Activated B cell treated with CpG ODN at 0.5 μM for 24 hours (primary cell): ENCODE measurements at regions not wholly inside any gene's neighbourhood (a gene's known extent, or its start where the extent isn't known, plus 50 kb on each side); places are given as distances from the start of the nearest gene placed in this dataset.

Source experiments
- ATAC-seq: fragments of 200-7000 bp; cut with Tn5 transposase; one replicate; pipeline ENCODE4 v1.10.0; 2021; ENCODE audit warnings: low read depth, mild to moderate bottlenecking, moderate library complexity
- CTCF ChIA-PET: fragments of 350-600 bp; sonication (Branson Sonifier 250); formaldehyde crosslinking; loops from one replicate; lab custom pipeline; 2021; ENCODE audit warnings: antibody characterized with exemption; lab: Charles Lee
- POLR2A ChIA-PET: fragments of 350-600 bp; sonication (Branson Sonifier 250); formaldehyde crosslinking; loops from one replicate; lab custom pipeline; 2021; ENCODE audit warnings: antibody characterized with exemption; lab: Charles Lee
- DNase-seq: peaks from one replicate; pipeline ENCODE4 v3.0.0; 2022
- H3K27ac Mint-ChIP-seq: one replicate; pipeline ENCODE4 v1.8.0; 2020; ENCODE audit warnings: mixed read lengths
- H3K27me3 Mint-ChIP-seq: one replicate; pipeline ENCODE4 v1.8.0; 2021; ENCODE audit warnings: mixed read lengths
- H3K36me3 Mint-ChIP-seq: one replicate; pipeline ENCODE4 v1.8.0; 2021; ENCODE audit warnings: low read depth, mixed read lengths
- H3K4me1 Mint-ChIP-seq: one replicate; pipeline ENCODE4 v1.8.0; 2021; ENCODE audit warnings: mixed read lengths
- H3K4me3 Mint-ChIP-seq: one replicate; pipeline ENCODE4 v1.8.0; 2020; ENCODE audit warnings: mild to moderate bottlenecking, mixed read lengths
- H3K9me3 Mint-ChIP-seq: one replicate; pipeline ENCODE4 v1.8.0; 2020; ENCODE audit warnings: mixed read lengths
- intact Hi-C: fragments of 100-400 bp; cut with micrococcal nuclease; formaldehyde crosslinking; loops from one replicate; pipeline ENCODE4 v1.15.1; 2024
- TF ChIP-seq, protein P1 (sequence below): fragments of 200-600 bp; IDR thresholded peaks from one replicate; pipeline ENCODE4 v1.8.0; 2022; ENCODE audit warnings: antibody characterized with exemption, mild to moderate bottlenecking

GRCh38 chr22:47357086-47357485 lies 594.6 kb downstream of the TBC1D22A start:
- Mint-ChIP-seq H3K36me3 (no peaks in the 10 kb centered on the region), H3K27me3 (peaks cover 5% of the 10 kb centered on the region), H3K27ac (no peak overlapping the region), H3K9me3 (peaks cover 3% of the 10 kb centered on the region), H3K4me1 (no peaks in the 10 kb centered on the region), H3K4me3 (no peak overlapping the region)
- ATAC-seq: no peak
- intact Hi-C loops: no loop called here
- ChIA-PET POLR2A (no interaction called here), CTCF (no interaction called here)
- TF ChIP-seq, protein P1, sequence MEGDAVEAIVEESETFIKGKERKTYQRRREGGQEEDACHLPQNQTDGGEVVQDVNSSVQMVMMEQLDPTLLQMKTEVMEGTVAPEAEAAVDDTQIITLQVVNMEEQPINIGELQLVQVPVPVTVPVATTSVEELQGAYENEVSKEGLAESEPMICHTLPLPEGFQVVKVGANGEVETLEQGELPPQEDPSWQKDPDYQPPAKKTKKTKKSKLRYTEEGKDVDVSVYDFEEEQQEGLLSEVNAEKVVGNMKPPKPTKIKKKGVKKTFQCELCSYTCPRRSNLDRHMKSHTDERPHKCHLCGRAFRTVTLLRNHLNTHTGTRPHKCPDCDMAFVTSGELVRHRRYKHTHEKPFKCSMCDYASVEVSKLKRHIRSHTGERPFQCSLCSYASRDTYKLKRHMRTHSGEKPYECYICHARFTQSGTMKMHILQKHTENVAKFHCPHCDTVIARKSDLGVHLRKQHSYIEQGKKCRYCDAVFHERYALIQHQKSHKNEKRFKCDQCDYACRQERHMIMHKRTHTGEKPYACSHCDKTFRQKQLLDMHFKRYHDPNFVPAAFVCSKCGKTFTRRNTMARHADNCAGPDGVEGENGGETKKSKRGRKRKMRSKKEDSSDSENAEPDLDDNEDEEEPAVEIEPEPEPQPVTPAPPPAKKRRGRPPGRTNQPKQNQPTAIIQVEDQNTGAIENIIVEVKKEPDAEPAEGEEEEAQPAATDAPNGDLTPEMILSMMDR: no peak
- DNase-seq: no peak

GRCh38 chr22:47356511-47357011 lies 594.1 kb downstream of the TBC1D22A start:
- H3K4me3 Mint-ChIP-seq: no peak overlapping the region
- POLR2A ChIA-PET: no interaction called here
- CTCF ChIA-PET: no interaction called here
- no peaks in the 10 kb centered on the region for H3K4me1 Mint-ChIP-seq
- no peaks in the 10 kb centered on the region for H3K36me3 Mint-ChIP-seq
- no peak for ATAC-seq
- intact Hi-C loops: no loop called here
- no peak overlapping the region for H3K27ac Mint-ChIP-seq
- TF ChIP-seq, protein P1: no peak
- DNase-seq: no peak
- peaks cover 3% of the 10 kb centered on the region for H3K9me3 Mint-ChIP-seq
- peaks cover 5% of the 10 kb centered on the region for H3K27me3 Mint-ChIP-seq

- ChIA-PET CTCF (no interaction called here), POLR2A (no interaction called here)
- Mint-ChIP-seq H3K27me3 (peaks cover 5% of the 10 kb centered on the region), H3K9me3 (no peaks in the 10 kb centered on the region), H3K36me3 (no peaks in the 10 kb centered on the region), H3K4me3 (no peak overlapping the region), H3K27ac (no peak overlapping the region), H3K4me1 (no peaks in the 10 kb centered on the region)
- TF ChIP-seq, protein P1: no peak
- intact Hi-C loops: no loop called here
- no peak for DNase-seq
- ATAC-seq: no peak
Observed at GRCh38 chr22:47355776-47356510, 593.5 kb downstream of the TBC1D22A start.

DNA sequence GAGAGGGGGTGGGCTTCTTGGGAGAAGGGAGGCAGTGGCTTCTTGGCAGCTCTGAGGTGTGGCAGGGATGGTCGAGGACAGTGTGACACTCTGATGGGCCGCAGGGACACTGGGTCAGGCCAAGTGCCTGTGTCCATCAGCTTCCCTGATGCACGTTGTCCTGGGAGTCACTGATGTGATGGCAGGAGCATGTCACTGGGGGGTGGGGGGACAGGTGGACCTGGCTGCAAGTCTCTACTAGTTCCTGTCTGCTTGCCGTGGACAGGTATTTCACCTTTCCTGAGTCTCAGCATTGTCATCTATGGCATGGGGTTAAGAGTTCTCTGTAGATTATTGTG lies 592.9 kb downstream of the TBC1D22A start:
- intact Hi-C loops: no loop called here
- Mint-ChIP-seq H3K4me3 (no peak overlapping the region), H3K4me1 (no peaks in the 10 kb centered on the region), H3K27ac (no peak overlapping the region), H3K9me3 (no peaks in the 10 kb centered on the region), H3K27me3 (peaks cover 5% of the 10 kb centered on the region), H3K36me3 (no peaks in the 10 kb centered on the region)
- no peak for ATAC-seq
- CTCF ChIA-PET: no interaction called here
- no peak for DNase-seq
- POLR2A ChIA-PET: no interaction called here
- TF ChIP-seq, protein P1: no peak

- Mint-ChIP-seq H3K36me3 (no peaks in the 10 kb centered on the region), H3K4me1 (no peaks in the 10 kb centered on the region), H3K9me3 (no peaks in the 10 kb centered on the region), H3K27me3 (peaks cover 5% of the 10 kb centered on the region), H3K4me3 (no peak overlapping the region), H3K27ac (no peak overlapping the region)
- intact Hi-C loops: no loop called here
- POLR2A ChIA-PET: no interaction called here
- ATAC-seq: no peak
- TF ChIP-seq, protein P1: no peak
- no peak for DNase-seq
- CTCF ChIA-PET: no interaction called here
Observed at GRCh38 chr22:47354668-47355387, 592.4 kb downstream of the TBC1D22A start.
